ENCODE measurements at regions not wholly inside any gene's neighbourhood (a gene's known extent, or its start where the extent isn't known, plus 50 kb on each side); places are given as distances from the start of the nearest gene placed in this dataset.

- SMC1A ChIA-PET (ENCODE audit: uncharacterized antibody, unreplicated experiment) = interaction anchor here (0.9 to 1.9 kb wide), 7 partner anchors 9 to 545 kb away, joined by 3 to 5 read pairs (median 4); no protein-coding TSS in a partner anchor
- no peak for FAIRE-seq
- TF ChIP-seq SREBF2 (IDR thresholded peaks at IDR 0.05; ENCODE audit: low read length) (no peak), RAD21 (IDR thresholded peaks at IDR 0.05; ENCODE audit: insufficient read depth, low read depth, low read length) (peak; percentile 41; the same call in 1 of the 2 replicates), ZBED1 (IDR thresholded peaks at IDR 0.05; ENCODE audit: borderline replicate concordance) (no peak), RUNX3 (IDR thresholded peaks at IDR 0.05; ENCODE audit: low read length) (peak; percentile 53; the same call in 1 of the 2 replicates), SPI1 (IDR thresholded peaks at IDR 0.05; ENCODE audit: borderline replicate concordance, insufficient read depth, low read depth, low read length) (no peak), JUND (IDR thresholded peaks at IDR 0.05; ENCODE audit: low read depth, low read length) (no peak), SRF (IDR thresholded peaks at IDR 0.05; ENCODE audit: low read depth in 2 of 2, low read length in 2 of 2) (peak in 1 of 2 experiments; percentile 45; a peak in 1 of 4 replicates), FOXM1 (IDR thresholded peaks at IDR 0.05; ENCODE audit: low read depth, low read length) (peak; percentile 25; the same call in 1 of the 2 replicates), GATAD2B (conservative IDR thresholded peaks at IDR 0.05; ENCODE audit: low read depth) (no peak), CTCF (IDR thresholded peaks at IDR 0.05 in 2 of 3, conservative IDR thresholded peaks at IDR 0.05 in 1 of 3; ENCODE audit: control insufficient read depth in 2 of 3, extremely low read depth in 1 of 3, insufficient read depth in 1 of 3, low read depth in 3 of 3, low read length in 3 of 3) (peak in 2 of 3 experiments; percentile 15 to 17; a peak in 1 of 6 replicates), USF2 (IDR thresholded peaks at IDR 0.05; ENCODE audit: borderline replicate concordance, low read depth, low read length) (no peak), PAX8 (IDR thresholded peaks at IDR 0.05) (no peak), PBX3 (IDR thresholded peaks at IDR 0.05; ENCODE audit: insufficient replicate concordance, low read depth, low read length) (no peak), IKZF2 (IDR thresholded peaks at IDR 0.05) (peak; percentile 47 to 48; a peak in 3 of 4 replicates), JUNB (IDR thresholded peaks at IDR 0.05) (peak; percentile 79), HDAC6 (IDR thresholded peaks at IDR 0.05; ENCODE audit: unreplicated experiment) (no peak), NFIC (IDR thresholded peaks at IDR 0.05; ENCODE audit: low read depth, low read length) (peak; percentile 66), EP300 (IDR thresholded peaks at IDR 0.05; ENCODE audit: borderline replicate concordance in 1 of 2, control insufficient read depth in 1 of 2, low read depth in 2 of 2, low read length in 2 of 2) (peak in 1 of 2 experiments; percentile 36; a peak in 1 of 4 replicates), CREB1 (IDR thresholded peaks at IDR 0.05; ENCODE audit: low read depth) (peak; percentile 34; the same call in 1 of the 2 replicates)
Measured at GRCh38 chr5:82885627-82886389, 191.4 kb downstream of the TMEM167A start.

More at GRCh38 chr5:82885627-82886389, 191.4 kb downstream of the TMEM167A start:
- RAD21 ChIA-PET (ENCODE audit: unreplicated experiment) = interaction anchor here (1.4 kb wide), 1 partner anchor 543 kb away, joined by 6 read pairs; no protein-coding TSS in a partner anchor
- Histone ChIP-seq H3K4me1 (ENCODE audit: control insufficient read depth, insufficient read depth, low read length) (no peaks in the 10 kb centered on the region; the same call in 1 of the 2 replicates), H3K9me3 (replicated peaks; ENCODE audit: control insufficient read depth, insufficient read depth, low read length) (no peaks in the 10 kb centered on the region; the same call in 2 of the 3 replicates), H3K27ac (ENCODE audit: control insufficient read depth, insufficient read depth) (no peak overlapping the region), H3K27me3 (replicated peaks in 1 of 2; ENCODE audit: control insufficient read depth in 2 of 2, insufficient read depth in 2 of 2, low read length in 1 of 2) (no peaks in the 10 kb centered on the region), H2AFZ (ENCODE audit: control insufficient read depth, low read depth, low read length) (peak overlapping the region; percentile 28), H4K20me1 (ENCODE audit: control insufficient read depth, insufficient read depth) (no peaks in the 10 kb centered on the region), H3K9ac (ENCODE audit: control insufficient read depth, insufficient read depth, low read length) (no peak overlapping the region), H3K79me2 (ENCODE audit: control insufficient read depth, insufficient read depth, low read length) (no peaks in the 10 kb centered on the region), H3K36me3 (ENCODE audit: control insufficient read depth in 2 of 2, insufficient read depth in 2 of 2, low read length in 1 of 2) (no peaks in the 10 kb centered on the region), H3K4me2 (ENCODE audit: control insufficient read depth, insufficient read depth) (0 out of 2 replicates have a peak overlapping the region, but pooled peaks have one; percentile 24), H3K4me3 (no peak overlapping the region)
- WGBS (ENCODE audit: insufficient coverage, insufficient replicate concordance, low lambda C conversion rate, missing lambda C conversion rate) = 6% methylated on average over 3 of the region's 3 CpGs
- POLR2A ChIA-PET = no interaction called here
- intact Hi-C loops (cut with micrococcal nuclease; ENCODE audit: unreplicated experiment) (loop anchor here (2.0 to 10.0 kb wide), 4 partner anchors 126 to 586 kb away; partner anchors contain the start of genes TMEM167A, VCAN and XRCC4), in situ Hi-C loops (cut with MboI) (no loop called here)
- BruUV-seq (replicated peaks) = no TSS peak
- peak; percentile 16 for DNase-seq (ENCODE audit: low read depth, low spot score)
- peak; percentile 77 for ATAC-seq
- CTCF ChIA-PET = interaction anchor here (1.0 kb wide), 1 partner anchor 34 kb away, joined by 3 read pairs; no protein-coding TSS in a partner anchor

Measured in GM12878 (cell line).